WTC11 (cell line): ENCODE measurements at regions not wholly inside any gene's neighbourhood (a gene's known extent, or its start where the extent isn't known, plus 50 kb on each side); places are given as distances from the start of the nearest gene placed in this dataset.

Experiments
- ATAC-seq: fragments of 200-7000 bp; cut with Tn5 transposase; 2 replicates; pipeline ENCODE4 v1.10.0; 2021; ENCODE audit warnings: mild to moderate bottlenecking, moderate library complexity
- CTCF ChIA-PET: fragments of 300-600 bp; sonication (Branson Sonifier 250); formaldehyde crosslinking; loops from one replicate; lab custom pipeline; 2021; ENCODE audit warnings: antibody characterized with exemption; lab: Charles Lee
- POLR2A ChIA-PET: fragments of 350-600 bp; sonication (Branson Sonifier 250); formaldehyde crosslinking; loops from one replicate; lab custom pipeline; 2021; ENCODE audit warnings: antibody characterized with exemption; lab: Charles Lee
- DNase-seq: peaks from one replicate; pipeline ENCODE4 v3.0.0; 2021; ENCODE audit warnings: low spot score
- H3K27ac Mint-ChIP-seq: 2 replicates; pipeline ENCODE4 v1.8.0; 2021; ENCODE audit warnings: mixed read lengths
- H3K27me3 Mint-ChIP-seq: 2 replicates; pipeline ENCODE4 v1.8.0; 2021; ENCODE audit warnings: low read depth, mild to moderate bottlenecking, moderate library complexity, mixed read lengths
- H3K36me3 Mint-ChIP-seq: 2 replicates; pipeline ENCODE4 v1.8.0; 2021; ENCODE audit warnings: mixed read lengths
- H3K4me1 Mint-ChIP-seq: 2 replicates; pipeline ENCODE4 v1.8.0; 2022; ENCODE audit warnings: mixed read lengths
- H3K4me3 Mint-ChIP-seq: 2 replicates; pipeline ENCODE4 v1.8.0; 2021; ENCODE audit warnings: mild to moderate bottlenecking, moderate library complexity, mixed read lengths
- H3K9me3 Mint-ChIP-seq: 2 replicates; pipeline ENCODE4 v1.8.0; 2021; ENCODE audit warnings: mixed read lengths
- ATF1 ChIP-seq: sonication (generic); formaldehyde crosslinking; IDR thresholded peaks from 2 replicates; pipeline ENCODE4 v1.8.1; 2023; ENCODE audit warnings: mild to moderate bottlenecking, moderate library complexity, missing genetic modification reagents
- ATF2 ChIP-seq: sonication (generic); formaldehyde crosslinking; IDR thresholded peaks from 2 replicates; pipeline ENCODE4 v1.8.1; 2022; ENCODE audit warnings: low read depth, missing genetic modification reagents, borderline replicate concordance
- ESRRA ChIP-seq: sonication (generic); formaldehyde crosslinking; IDR thresholded peaks from 2 replicates; pipeline ENCODE4 v1.8.1; 2022; ENCODE audit warnings: mild to moderate bottlenecking, missing genetic modification reagents, borderline replicate concordance
- FOXK1 ChIP-seq: sonication (generic); formaldehyde crosslinking; IDR thresholded peaks from 2 replicates; pipeline ENCODE4 v1.8.0; 2022; ENCODE audit warnings: mild to moderate bottlenecking, moderate library complexity, missing genetic modification reagents
- FOXP1 ChIP-seq: sonication (generic); formaldehyde crosslinking; IDR thresholded peaks from 2 replicates; pipeline ENCODE4 v1.8.0; 2022; ENCODE audit warnings: missing genetic modification reagents, mild to moderate bottlenecking, moderate library complexity, borderline replicate concordance
- JAZF1 ChIP-seq: fragments of 250-450 bp; sonication (Bioruptor Pico); IDR thresholded peaks from 2 replicates; pipeline ENCODE4 v1.9.0; 2021; ENCODE audit warnings: moderate library complexity, mild to moderate bottlenecking, inconsistent platforms
- JUN ChIP-seq: sonication (generic); formaldehyde crosslinking; IDR thresholded peaks from 2 replicates; pipeline ENCODE4 v1.8.0; 2023; ENCODE audit warnings: mild to moderate bottlenecking, missing genetic modification reagents
- NFATC4 ChIP-seq: fragments of 250-450 bp; sonication (Bioruptor Pico); IDR thresholded peaks from 2 replicates; pipeline ENCODE4 v1.9.0; 2021; ENCODE audit warnings: mild to moderate bottlenecking
- NFE2L1 ChIP-seq: sonication (generic); formaldehyde crosslinking; IDR thresholded peaks from 2 replicates; pipeline ENCODE4 v1.8.1; 2023; ENCODE audit warnings: missing genetic modification reagents
- NFYB ChIP-seq: sonication (generic); formaldehyde crosslinking; conservative IDR thresholded peaks from 2 replicates; pipeline ENCODE4 v1.8.0; 2022; ENCODE audit warnings: low read depth, missing genetic modification reagents
- NR1H2 ChIP-seq: sonication (generic); formaldehyde crosslinking; IDR thresholded peaks from 2 replicates; pipeline ENCODE4 v1.9.0; 2021; ENCODE audit warnings: mild to moderate bottlenecking, moderate library complexity, missing genetic modification reagents
- PRDM15 ChIP-seq: sonication (generic); formaldehyde crosslinking; IDR thresholded peaks from 2 replicates; pipeline ENCODE4 v1.8.0; 2022; ENCODE audit warnings: missing genetic modification reagents
- RELA ChIP-seq: sonication (generic); formaldehyde crosslinking; IDR thresholded peaks from 2 replicates; pipeline ENCODE4 v1.8.1; 2022; ENCODE audit warnings: missing genetic modification reagents, mild to moderate bottlenecking, borderline replicate concordance
- RORB ChIP-seq: fragments of 250-450 bp; sonication (Bioruptor Pico); IDR thresholded peaks from 2 replicates; pipeline ENCODE4 v1.9.0; 2021; ENCODE audit warnings: mild to moderate bottlenecking
- SMAD3 ChIP-seq: sonication (generic); formaldehyde crosslinking; IDR thresholded peaks from 2 replicates; pipeline ENCODE4 v1.8.0; 2022; ENCODE audit warnings: missing genetic modification reagents, mild to moderate bottlenecking, borderline replicate concordance
- SMAD4 ChIP-seq: sonication (generic); formaldehyde crosslinking; IDR thresholded peaks from 2 replicates; pipeline ENCODE4 v1.8.0; 2022; ENCODE audit warnings: mild to moderate bottlenecking, missing genetic modification reagents
- SOX15 ChIP-seq: fragments of 250-450 bp; sonication (Bioruptor Pico); IDR thresholded peaks from 2 replicates; pipeline ENCODE4 v1.9.0; 2021; ENCODE audit warnings: mild to moderate bottlenecking
- TEAD1 ChIP-seq: sonication (generic); formaldehyde crosslinking; IDR thresholded peaks from 2 replicates; pipeline ENCODE4 v1.8.0; 2022; ENCODE audit warnings: mild to moderate bottlenecking, missing genetic modification reagents
- ZBTB21 ChIP-seq: sonication (generic); formaldehyde crosslinking; IDR thresholded peaks from 2 replicates; pipeline ENCODE4 v1.8.1; 2023; ENCODE audit warnings: mild to moderate bottlenecking, missing genetic modification reagents, borderline replicate concordance
- ZNF121 ChIP-seq: sonication (generic); formaldehyde crosslinking; IDR thresholded peaks from 2 replicates; pipeline ENCODE4 v1.8.0; 2023; ENCODE audit warnings: missing genetic modification reagents
- ZNF416 ChIP-seq: fragments of 250-450 bp; sonication (Bioruptor Pico); IDR thresholded peaks from 2 replicates; pipeline ENCODE4 v1.9.0; 2021; ENCODE audit warnings: mild to moderate bottlenecking, inconsistent platforms
- ZNF671 ChIP-seq: fragments of 250-450 bp; sonication (Bioruptor Pico); IDR thresholded peaks from 2 replicates; pipeline ENCODE4 v1.8.0; 2021; ENCODE audit warnings: mild to moderate bottlenecking
- ZSCAN18 ChIP-seq: fragments of 250-450 bp; sonication (Bioruptor Pico); IDR thresholded peaks from 2 replicates; pipeline ENCODE4 v2.1.2; 2022; ENCODE audit warnings: mild to moderate bottlenecking, moderate library complexity
- TF ChIP-seq, protein P1 (sequence below): sonication (generic); formaldehyde crosslinking; IDR thresholded peaks from 2 replicates; pipeline ENCODE4 v1.8.0; 2022; ENCODE audit warnings: mild to moderate bottlenecking, missing genetic modification reagents
- TF ChIP-seq, protein P2 (sequence below): sonication (generic); formaldehyde crosslinking; IDR thresholded peaks from 2 replicates; pipeline ENCODE4 v1.8.0; 2023; ENCODE audit warnings: missing genetic modification reagents
- TF ChIP-seq, protein P3 (sequence below): fragments of 200-600 bp; IDR thresholded peaks from 2 replicates; pipeline ENCODE4 v1.8.0; 2022; ENCODE audit warnings: antibody characterized with exemption
- TF ChIP-seq, protein P4 (sequence below): sonication (generic); formaldehyde crosslinking; IDR thresholded peaks from 2 replicates; pipeline ENCODE4 v1.8.1; 2022; ENCODE audit warnings: missing genetic modification reagents, borderline replicate concordance

DNA sequence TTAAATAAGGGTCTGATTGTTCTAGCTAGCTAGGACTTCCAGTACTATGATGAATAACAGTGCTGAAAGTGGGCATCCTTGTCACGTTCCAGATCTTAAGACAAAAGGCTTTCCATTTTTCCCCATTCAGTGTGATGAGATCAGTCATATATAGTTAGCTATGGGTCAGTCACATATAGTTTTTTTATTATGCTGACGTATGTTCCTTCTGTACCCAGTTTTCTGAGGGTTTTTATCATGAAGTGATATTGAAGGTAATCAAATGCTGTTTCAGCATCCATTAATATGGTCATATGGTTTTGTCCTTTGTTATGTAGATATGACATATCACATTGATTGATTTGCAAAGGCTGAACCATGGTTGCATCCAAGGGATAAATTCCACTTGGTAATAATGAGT is 800.1 kb upstream of the FBXO33 start:
- no peak for ATAC-seq
- DNase-seq: no peak
- TF ChIP-seq ZNF121 (CRISPR knock-in tag): no peak
- TF ChIP-seq FOXK1 (CRISPR knock-in tag): no peak
- no peak for TF ChIP-seq SOX15
- no peak for TF ChIP-seq ZSCAN18
- TF ChIP-seq JAZF1: no peak
- no peak for TF ChIP-seq SMAD4
- TF ChIP-seq RELA (CRISPR knock-in tag): no peak
- TF ChIP-seq RORB: no peak
- no peak for TF ChIP-seq NR1H2
- TF ChIP-seq ZNF416 (CRISPR knock-in tag): no peak
- no peak for TF ChIP-seq TEAD1 (CRISPR knock-in tag)
- TF ChIP-seq, protein P1, sequence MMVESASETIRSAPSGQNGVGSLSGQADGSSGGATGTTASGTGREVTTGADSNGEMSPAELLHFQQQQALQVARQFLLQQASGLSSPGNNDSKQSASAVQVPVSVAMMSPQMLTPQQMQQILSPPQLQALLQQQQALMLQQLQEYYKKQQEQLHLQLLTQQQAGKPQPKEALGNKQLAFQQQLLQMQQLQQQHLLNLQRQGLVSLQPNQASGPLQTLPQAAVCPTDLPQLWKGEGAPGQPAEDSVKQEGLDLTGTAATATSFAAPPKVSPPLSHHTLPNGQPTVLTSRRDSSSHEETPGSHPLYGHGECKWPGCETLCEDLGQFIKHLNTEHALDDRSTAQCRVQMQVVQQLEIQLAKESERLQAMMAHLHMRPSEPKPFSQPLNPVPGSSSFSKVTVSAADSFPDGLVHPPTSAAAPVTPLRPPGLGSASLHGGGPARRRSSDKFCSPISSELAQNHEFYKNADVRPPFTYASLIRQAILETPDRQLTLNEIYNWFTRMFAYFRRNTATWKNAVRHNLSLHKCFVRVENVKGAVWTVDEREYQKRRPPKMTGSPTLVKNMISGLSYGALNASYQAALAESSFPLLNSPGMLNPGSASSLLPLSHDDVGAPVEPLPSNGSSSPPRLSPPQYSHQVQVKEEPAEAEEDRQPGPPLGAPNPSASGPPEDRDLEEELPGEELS: no peak
- TF ChIP-seq ZNF671 (CRISPR knock-in tag): no peak
- TF ChIP-seq ESRRA: no peak
- no peak for TF ChIP-seq ATF1 (CRISPR knock-in tag)
- TF ChIP-seq NFATC4 (CRISPR knock-in tag): no peak
- no peak for TF ChIP-seq NFE2L1 (CRISPR knock-in tag)
- no peak for TF ChIP-seq NFYB (CRISPR knock-in tag)
- TF ChIP-seq FOXP1 (CRISPR knock-in tag): no peak
- TF ChIP-seq, protein P2, sequence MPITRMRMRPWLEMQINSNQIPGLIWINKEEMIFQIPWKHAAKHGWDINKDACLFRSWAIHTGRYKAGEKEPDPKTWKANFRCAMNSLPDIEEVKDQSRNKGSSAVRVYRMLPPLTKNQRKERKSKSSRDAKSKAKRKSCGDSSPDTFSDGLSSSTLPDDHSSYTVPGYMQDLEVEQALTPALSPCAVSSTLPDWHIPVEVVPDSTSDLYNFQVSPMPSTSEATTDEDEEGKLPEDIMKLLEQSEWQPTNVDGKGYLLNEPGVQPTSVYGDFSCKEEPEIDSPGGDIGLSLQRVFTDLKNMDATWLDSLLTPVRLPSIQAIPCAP (CRISPR knock-in tag): no peak
- H3K27ac Mint-ChIP-seq: no peak overlapping the region
- POLR2A ChIA-PET: no interaction called here
- peaks cover 3% of the 10 kb centered on the region; the same call in 1 of the 2 replicates for H3K4me1 Mint-ChIP-seq
- H3K36me3 Mint-ChIP-seq: peaks cover 17% of the 10 kb centered on the region
- H3K9me3 Mint-ChIP-seq: peaks cover 37% of the 10 kb centered on the region
- CTCF ChIA-PET: no interaction called here
- H3K27me3 Mint-ChIP-seq: no peaks in the 10 kb centered on the region
- H3K4me3 Mint-ChIP-seq: no peak overlapping the region

- Mint-ChIP-seq H3K27me3 (no peaks in the 10 kb centered on the region), H3K4me1 (peaks cover 3% of the 10 kb centered on the region; the same call in 1 of the 2 replicates), H3K9me3 (peaks cover 21% of the 10 kb centered on the region), H3K27ac (no peak overlapping the region), H3K36me3 (no peaks in the 10 kb centered on the region), H3K4me3 (no peak overlapping the region)
- ChIA-PET POLR2A (no interaction called here), CTCF (no interaction called here)
- no peak for ATAC-seq
- DNase-seq: no peak
- TF ChIP-seq ATF2 (CRISPR knock-in tag) (no peak), PRDM15 (CRISPR knock-in tag) (no peak), SMAD3 (no peak), JUN (no peak), ZBTB21 (CRISPR knock-in tag) (no peak), NFYB (CRISPR knock-in tag) (no peak)
- TF ChIP-seq, protein P3, sequence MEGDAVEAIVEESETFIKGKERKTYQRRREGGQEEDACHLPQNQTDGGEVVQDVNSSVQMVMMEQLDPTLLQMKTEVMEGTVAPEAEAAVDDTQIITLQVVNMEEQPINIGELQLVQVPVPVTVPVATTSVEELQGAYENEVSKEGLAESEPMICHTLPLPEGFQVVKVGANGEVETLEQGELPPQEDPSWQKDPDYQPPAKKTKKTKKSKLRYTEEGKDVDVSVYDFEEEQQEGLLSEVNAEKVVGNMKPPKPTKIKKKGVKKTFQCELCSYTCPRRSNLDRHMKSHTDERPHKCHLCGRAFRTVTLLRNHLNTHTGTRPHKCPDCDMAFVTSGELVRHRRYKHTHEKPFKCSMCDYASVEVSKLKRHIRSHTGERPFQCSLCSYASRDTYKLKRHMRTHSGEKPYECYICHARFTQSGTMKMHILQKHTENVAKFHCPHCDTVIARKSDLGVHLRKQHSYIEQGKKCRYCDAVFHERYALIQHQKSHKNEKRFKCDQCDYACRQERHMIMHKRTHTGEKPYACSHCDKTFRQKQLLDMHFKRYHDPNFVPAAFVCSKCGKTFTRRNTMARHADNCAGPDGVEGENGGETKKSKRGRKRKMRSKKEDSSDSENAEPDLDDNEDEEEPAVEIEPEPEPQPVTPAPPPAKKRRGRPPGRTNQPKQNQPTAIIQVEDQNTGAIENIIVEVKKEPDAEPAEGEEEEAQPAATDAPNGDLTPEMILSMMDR: no peak
- TF ChIP-seq, protein P4, sequence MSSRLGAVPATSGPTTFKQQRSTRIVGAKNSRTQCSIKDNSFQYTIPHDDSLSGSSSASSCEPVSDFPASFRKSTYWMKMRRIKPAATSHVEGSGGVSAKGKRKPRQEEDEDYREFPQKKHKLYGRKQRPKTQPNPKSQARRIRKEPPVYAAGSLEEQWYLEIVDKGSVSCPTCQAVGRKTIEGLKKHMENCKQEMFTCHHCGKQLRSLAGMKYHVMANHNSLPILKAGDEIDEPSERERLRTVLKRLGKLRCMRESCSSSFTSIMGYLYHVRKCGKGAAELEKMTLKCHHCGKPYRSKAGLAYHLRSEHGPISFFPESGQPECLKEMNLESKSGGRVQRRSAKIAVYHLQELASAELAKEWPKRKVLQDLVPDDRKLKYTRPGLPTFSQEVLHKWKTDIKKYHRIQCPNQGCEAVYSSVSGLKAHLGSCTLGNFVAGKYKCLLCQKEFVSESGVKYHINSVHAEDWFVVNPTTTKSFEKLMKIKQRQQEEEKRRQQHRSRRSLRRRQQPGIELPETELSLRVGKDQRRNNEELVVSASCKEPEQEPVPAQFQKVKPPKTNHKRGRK (CRISPR knock-in tag): no peak
Observed at GRCh38 chr14:40229676-40230075, 797.4 kb upstream of the FBXO33 start.
